ENCODE measurements at regions not wholly inside any gene's neighbourhood (a gene's known extent, or its start where the extent isn't known, plus 50 kb on each side); places are given as distances from the start of the nearest gene placed in this dataset.
"Not testable (repeated sequence)": the region's sequence is repeated elsewhere in the genome, so short reads cannot be mapped to it uniquely, and the experiment has no call there.

GRCh38 chr13:111413407-111414187 is 93.2 kb downstream of the TEX29 start:
- DNase-seq, result no peak

- no peak for DNase-seq
Observed at GRCh38 chr13:111414341-111414740, 93.9 kb downstream of the TEX29 start.

GRCh38 chr13:111415246-111415645 is 94.8 kb downstream of the TEX29 start:
- DNase-seq, result no peak

GRCh38 chr13:111415765-111416164 is 95.3 kb downstream of the TEX29 start:
- no peak for DNase-seq

GRCh38 chr13:111418101-111418500 is 97.7 kb downstream of the TEX29 start:
- no peak for DNase-seq

GRCh38 chr13:111420113-111420876 is 99.9 kb downstream of the TEX29 start:
- no peak for DNase-seq

GRCh38 chr13:111421216-111421615 is 100.8 kb downstream of the TEX29 start:
- no peak for DNase-seq

- no peak for DNase-seq
Observed at GRCh38 chr13:111422348-111422747, 101.9 kb downstream of the TEX29 start.

GRCh38 chr13:111423168-111423785 is 102.8 kb downstream of the TEX29 start:
- DNase-seq, result no peak

- no peak for DNase-seq
Observed at GRCh38 chr13:111424134-111424533, 103.7 kb downstream of the TEX29 start.

GRCh38 chr13:111425326-111425725 is 104.9 kb downstream of the TEX29 start:
- no peak for DNase-seq

- no peak for DNase-seq
Observed at GRCh38 chr13:111429064-111429558, 108.7 kb downstream of the TEX29 start.

GRCh38 chr13:111431206-111431605 is 110.8 kb downstream of the TEX29 start:
- peak; percentile 65 for DNase-seq

GRCh38 chr13:111434578-111435159 is 114.2 kb downstream of the TEX29 start:
- DNase-seq, result no peak

- DNase-seq, result no peak
Observed at GRCh38 chr13:111436446-111436845, 116.0 kb downstream of the TEX29 start.

GRCh38 chr13:111437417-111437816 is 117.0 kb downstream of the TEX29 start:
- DNase-seq, result no peak

- DNase-seq, result no peak
Observed at GRCh38 chr13:111437856-111438547, 117.6 kb downstream of the TEX29 start.

GRCh38 chr13:111440492-111440891 is 120.0 kb downstream of the TEX29 start:
- DNase-seq, result not testable (repeated sequence)

GRCh38 chr13:111443981-111444380 is 123.5 kb downstream of the TEX29 start:
- no peak for DNase-seq

GRCh38 chr13:111448504-111448903 is 128.1 kb downstream of the TEX29 start:
- no peak for DNase-seq

GRCh38 chr13:111449041-111449440 is 128.6 kb downstream of the TEX29 start:
- no peak for DNase-seq

- DNase-seq, result no peak
Observed at GRCh38 chr13:111451402-111451801, 131.0 kb downstream of the TEX29 start.
